DMS 273 treated with DMSO at 0.1 percent for 48 hours (cell line): ENCODE measurements at regions not wholly inside any gene's neighbourhood (a gene's known extent, or its start where the extent isn't known, plus 50 kb on each side); places are given as distances from the start of the nearest gene placed in this dataset.
A peak's percentile ranks its signal among the peaks of the same experiment; 100 is the strongest.

Source experiments
- DNase-seq: peaks from one replicate; lab custom pipeline; 2025; lab: John Stamatoyannopoulos, UW

- DNase-seq, result peak; percentile 12
Observed at GRCh38 chr6:47360388-47360787, 50.7 kb upstream of the TNFRSF21 start.

DNA sequence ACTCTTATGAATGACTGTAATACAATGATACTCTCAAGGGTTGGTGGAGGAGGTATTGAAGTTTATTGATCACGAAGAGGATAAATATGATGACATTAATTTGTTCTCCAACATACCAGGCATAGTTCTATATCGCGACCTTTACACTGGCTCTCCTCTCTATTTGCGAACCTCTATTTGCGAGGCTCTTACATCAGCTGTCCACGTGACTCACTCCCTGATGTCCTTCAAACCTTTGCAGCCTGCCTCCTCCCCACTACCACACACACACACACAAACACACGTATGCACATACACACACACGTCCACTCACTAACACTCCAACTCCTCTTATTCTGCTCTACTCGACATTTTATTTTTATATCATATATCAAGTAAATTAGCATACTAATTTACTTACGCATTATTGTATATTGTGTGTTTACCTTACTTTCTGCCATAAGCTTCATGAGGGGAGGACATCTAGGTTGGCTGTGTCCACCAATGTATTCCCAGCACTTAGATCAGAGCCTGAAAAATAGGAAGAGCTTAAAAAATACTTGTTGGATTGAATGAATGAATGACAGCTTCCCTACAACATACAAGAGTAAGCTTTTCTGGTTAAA, 53.3 kb upstream of the TNFRSF21 start:
- DNase-seq, result no peak

DNA sequence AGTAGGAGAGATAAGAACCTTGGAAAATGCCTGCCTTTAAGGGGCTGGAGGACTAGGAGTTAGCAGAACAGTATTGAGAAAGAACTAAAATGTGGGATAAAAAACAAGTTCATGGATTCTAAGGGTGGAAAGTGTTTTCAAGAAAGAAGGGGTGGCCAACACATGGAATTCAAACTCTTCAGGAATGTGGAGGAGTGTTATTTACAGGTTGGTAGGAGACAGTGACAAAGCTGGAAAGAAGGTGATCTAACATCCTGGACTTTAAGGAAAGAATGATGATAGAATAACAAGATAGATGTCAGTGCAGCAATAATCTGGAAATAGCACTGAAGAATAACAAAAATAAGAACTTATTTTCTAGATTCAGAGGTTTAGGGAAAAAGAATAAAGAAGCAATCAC, 54.0 kb upstream of the TNFRSF21 start:
- no peak for DNase-seq

DNA sequence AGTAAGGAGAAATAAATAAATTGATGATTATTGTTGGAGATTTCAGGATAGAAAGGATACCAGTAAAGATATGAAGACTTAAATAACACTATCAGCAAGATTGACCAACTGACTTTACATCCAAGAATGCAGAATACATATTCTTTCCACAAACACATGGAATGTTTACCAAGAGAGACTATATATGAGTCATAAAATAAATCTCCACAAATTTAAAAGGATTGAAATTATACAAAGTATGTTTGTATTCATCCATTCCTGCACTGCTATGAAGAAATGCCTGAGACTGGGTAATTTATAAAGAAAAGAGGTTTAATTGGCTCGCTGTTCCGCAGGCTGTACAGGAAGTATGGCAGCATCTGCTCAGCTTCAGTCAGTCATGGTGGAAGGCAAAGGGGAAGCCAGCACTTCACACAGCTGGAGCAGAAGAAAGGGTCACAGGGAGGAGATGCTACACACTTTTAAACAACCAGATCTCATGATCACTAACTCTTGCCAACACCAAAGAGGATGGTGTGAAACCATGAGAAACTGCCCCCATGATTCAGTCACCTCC, 56.7 kb upstream of the TNFRSF21 start:
- DNase-seq, result no peak

DNA sequence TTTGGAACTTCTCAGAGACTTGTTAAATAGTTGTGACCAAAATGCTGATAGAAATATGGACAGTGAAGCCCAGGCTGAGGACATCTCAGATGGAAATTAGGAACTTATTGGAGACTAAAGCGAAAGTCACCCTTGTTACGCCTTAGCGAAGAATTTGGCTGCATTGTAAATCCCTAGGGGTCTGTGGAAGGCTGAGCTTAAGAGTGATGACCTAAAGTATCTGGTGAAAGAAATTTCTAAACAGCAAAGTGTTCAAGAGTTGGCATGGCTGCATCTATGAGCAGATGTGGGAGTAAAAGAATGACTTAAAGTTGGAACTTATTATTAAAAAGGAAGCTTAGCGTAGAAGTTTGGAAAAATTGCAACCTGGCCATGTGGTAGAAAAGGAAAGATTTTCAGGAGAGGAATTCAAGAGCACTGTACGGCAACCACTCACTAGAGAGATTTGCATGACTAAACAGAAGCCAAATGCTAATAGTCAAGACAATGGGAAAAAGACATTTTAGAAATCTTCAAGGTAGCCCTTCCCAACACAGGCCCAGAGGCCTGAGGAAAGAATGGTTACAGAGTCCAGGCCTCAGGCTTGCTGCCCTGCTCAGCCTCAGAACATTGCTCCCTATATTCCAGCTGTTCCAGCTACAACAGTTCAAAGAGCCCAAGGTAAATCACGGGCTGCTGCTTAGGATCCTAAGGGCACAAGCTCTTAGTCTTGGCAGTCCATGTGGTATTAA, 61.6 kb upstream of the TNFRSF21 start:
- DNase-seq, result no peak

DNA sequence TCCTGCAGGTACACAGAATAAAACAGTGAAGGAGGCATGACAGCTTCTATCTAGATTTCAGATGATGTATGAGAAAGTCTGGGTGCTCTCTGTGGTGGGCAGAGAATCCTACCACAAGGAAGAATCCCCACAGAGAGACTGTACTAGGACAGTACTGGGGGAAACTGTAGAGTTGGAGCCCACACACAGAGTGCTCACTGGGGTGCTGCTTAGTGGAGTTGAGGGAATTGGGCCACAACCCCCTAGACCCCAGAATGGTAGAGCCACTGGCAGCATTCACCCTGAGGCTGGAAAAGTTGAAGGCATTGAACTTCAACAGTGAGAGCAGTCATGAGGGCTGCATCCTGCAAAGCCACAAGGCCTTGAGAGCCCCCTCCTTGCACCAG, 62.2 kb upstream of the TNFRSF21 start:
- DNase-seq, result no peak

DNA sequence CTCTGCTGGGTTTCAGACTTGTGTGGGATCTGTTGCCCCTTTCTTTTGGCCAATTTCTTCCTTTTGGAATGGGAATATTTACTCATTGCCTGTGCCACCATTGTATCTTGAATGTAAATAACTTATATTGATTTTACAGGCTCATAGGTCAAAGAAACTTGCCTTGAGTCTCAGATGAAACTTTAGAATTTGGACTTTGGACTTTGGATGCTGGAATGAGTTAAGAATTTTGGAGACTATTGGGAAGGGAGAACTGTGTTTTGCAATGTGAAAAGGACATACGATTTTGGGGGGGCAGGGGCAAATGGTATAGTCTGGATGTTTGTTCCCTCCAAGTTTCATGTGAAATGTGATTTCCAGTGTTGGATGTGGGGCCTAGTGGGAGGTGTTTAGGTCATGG, 62.6 kb upstream of the TNFRSF21 start:
- DNase-seq, result no peak

- no peak for DNase-seq
Observed at GRCh38 chr6:47375426-47375825, 65.7 kb upstream of the TNFRSF21 start.

DNA sequence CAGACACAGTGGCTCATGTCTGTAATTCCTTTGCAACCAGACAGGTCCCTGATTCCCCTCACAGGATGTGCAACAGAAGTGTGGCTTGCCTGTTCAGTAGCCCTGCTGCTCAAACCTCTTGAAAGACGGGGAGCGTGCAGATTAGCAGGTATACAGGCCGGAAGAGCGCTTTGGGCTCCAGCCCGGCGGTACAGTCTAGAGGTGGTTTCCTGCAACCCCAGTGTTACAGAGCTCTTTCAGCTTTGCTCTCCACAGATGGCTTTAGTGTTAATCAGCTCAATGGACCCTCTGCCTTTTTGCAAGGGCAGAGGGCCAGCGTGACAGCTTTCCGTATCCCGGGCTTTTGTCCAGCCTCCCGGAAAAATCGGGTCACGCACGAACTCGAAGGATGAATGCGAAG, 67.2 kb upstream of the TNFRSF21 start:
- no peak for DNase-seq

- DNase-seq, result no peak
Observed at GRCh38 chr6:47377971-47378370, 68.3 kb upstream of the TNFRSF21 start.

- no peak for DNase-seq
Observed at GRCh38 chr6:47379328-47379727, 69.6 kb upstream of the TNFRSF21 start.

GRCh38 chr6:47380251-47380650, 70.5 kb upstream of the TNFRSF21 start:
- DNase-seq, result no peak

DNA sequence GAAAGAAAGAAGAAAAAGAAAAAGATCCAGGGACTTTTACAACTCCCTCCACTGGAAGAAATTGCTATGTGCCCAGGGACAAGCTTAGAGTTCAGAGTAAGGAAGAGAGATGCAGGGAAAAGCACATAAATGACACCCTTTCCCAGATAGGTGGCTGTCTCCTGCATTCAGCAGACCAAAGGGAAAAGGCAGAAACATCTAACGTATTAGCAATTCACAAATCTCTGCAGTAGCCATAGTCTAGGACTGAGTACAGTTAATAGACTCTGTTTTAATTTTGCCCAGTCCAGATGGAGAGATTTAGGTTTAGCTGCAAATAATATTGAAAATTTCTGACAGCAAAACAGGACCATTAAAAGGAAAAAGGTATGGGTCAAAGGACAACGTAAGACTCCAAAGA, 71.3 kb upstream of the TNFRSF21 start:
- no peak for DNase-seq

- no peak for DNase-seq
Observed at GRCh38 chr6:47383360-47383759, 73.7 kb upstream of the TNFRSF21 start.

DNA sequence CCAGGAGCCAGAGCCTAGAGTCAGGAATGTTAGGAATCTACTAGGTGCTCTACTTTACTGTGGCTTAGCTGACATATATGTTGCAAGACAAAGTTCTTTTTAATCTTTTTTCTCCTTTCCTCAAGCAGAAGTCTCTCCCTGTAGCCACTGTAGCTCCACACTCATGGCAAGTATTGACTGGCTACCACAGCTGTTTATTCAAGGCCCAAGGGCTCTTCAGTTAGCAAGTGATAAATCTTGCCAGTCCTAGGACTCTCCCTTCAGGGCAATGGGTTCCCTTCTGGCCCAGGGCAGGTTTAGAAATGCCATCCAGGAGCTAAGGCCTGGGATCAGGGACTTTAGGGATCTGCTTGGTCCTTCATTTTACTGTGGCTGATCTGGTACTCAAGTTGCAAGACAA, 82.0 kb upstream of the TNFRSF21 start:
- no peak for DNase-seq

DNA sequence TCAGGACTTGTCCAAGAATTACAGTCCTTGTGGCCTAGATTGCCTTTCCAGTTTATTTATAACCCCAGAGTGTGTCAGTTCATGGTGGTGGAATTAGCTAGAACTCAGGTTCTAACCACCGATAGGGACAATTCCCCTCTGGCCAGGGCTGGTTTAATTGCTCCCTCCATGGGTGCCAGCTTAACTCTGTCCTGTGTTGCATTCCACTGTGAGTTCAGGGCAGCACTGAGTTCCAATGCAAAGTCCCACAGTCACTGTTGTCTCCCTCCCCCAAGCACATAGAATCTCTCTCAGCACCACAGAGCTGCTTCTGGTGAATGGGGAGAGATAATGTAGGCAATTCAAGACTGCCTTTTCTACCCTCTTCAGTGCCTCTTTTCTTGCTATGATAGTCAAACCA, 82.5 kb upstream of the TNFRSF21 start:
- no peak for DNase-seq

DNA sequence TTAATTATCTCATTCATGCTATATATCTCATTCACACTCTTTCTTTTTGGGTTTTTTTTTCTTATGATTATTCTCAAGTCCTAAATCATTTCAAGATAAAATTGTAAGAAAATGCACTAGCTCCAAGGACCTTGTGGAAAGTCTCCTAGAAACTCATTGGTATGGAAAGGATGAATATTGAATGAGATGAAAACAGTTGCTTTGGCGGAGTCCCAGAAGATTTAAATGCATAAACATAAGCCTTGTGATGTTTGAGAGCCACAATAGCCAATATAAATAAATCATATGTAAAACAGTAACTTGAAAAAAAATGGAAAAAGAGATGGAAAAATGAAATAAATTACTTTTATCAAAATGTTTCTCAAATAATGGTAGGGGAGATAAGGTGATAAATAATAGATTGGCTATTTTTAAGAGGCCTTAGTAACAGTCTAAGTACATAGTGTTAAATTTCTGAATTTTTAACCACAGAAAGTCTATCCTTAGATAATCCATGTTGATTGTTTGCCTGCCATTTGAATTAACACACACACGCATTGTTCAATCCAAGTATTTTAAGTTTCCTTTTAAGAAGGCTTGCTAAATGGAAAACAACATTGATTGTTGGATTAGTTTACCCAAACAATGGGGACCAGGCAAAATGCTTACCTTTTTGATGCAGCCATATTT, 81.1 kb upstream of the CD2AP start:
- DNase-seq, result no peak

GRCh38 chr6:47400581-47400980, 77.0 kb upstream of the CD2AP start:
- DNase-seq, result no peak

DNA sequence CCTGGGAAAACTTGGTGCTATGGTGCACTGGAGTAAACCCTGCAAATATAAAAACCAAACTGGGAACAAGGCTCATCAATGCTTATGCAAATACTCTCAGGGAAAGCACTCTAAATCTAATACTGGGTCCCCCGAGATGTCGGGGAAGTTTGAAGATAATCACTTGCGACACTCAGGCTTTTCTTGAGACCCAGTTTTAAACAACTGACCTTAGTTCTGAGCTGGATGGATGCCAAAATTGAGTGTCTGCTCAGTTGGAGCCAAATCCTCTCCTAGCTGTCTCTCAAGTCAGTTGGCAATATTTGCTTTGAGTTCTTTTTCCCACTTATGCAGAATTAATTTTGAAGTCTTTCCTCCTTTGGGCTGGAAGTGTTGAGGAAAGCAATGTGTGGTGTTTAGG, 75.5 kb upstream of the CD2AP start:
- no peak for DNase-seq

DNA sequence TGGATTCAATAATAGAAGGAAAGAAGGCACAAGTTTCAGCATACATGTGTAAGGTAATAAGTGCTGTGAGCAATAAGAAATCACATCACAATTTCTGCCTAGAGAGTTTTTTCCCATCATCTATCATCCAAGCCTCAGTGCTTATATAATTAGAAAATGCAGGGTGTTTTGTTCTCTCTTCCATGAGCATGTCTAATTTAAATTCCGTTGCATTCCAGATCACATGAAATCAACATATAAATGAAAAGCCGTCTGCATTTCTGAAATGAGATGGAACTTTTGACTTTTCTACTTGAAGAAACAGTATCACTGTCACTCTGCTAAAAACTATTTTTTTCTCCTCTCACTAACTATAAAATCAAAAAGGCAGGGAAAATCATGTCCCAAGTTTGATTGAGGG, 74.5 kb upstream of the CD2AP start:
- DNase-seq, result no peak

DNA sequence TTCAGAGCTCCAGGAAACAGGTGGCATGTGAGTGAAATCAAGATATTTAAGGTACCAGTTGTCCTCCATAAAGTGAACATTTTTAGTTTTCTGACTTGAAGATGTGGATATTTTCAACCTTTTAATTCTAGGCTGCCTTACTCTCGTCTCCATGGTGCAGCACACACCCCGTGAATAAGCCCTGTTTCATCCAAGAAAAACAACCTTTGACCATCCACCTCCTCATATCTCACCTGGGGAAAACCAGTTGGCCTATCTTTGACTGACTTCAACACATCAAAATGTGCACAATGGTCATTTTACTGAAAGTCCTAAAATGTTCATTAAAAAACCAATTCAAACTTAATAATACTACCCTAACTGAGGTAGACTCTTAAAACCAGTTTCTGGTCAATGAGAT, 73.8 kb upstream of the CD2AP start:
- no peak for DNase-seq

DNA sequence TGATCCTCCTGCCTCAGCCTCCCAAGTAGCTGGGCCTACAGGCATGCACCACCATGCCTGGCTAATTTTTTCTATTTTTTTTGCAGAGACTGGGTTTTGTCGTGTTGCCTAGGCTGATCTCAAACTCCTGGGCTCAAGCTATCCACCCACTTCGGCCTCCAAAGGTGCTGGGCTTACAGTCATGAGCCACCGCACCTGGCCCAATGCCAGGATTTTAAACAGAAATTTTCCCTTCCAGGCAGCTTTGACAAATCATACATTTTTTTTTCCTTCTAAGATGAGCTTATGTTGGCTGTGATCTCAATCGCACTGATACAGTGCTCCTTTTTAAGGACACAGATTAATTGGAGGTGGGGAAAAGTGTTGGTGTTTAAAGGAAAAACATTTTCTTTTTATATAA, 73.2 kb upstream of the CD2AP start:
- no peak for DNase-seq

DNA sequence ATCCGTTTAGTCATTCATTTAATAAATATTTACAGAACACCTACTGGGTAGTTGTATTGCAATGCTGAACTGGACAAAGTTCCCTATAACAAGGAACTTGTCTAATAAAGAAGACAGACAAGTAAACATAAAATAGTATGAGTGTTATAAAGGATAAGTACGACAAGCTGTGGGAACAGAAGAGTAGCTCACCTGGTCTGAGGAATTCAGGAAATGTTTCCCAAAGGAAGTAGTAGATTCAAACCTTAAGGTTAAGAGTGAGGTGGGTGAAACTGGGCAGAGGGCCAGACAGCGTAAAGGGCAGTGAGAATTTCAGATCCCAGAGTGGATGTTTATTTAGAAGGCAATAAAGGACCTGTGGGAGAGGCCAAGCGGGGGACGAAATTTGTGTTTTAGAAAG, 72.3 kb upstream of the CD2AP start:
- no peak for DNase-seq
